Right lobe of liver (tissue), 6 donors: ENCODE measurements at regions not wholly inside any gene's neighbourhood (a gene's known extent, or its start where the extent isn't known, plus 50 kb on each side); places are given as distances from the start of the nearest gene placed in this dataset.

Experiments
- ATAC-seq, 4 donors: fragments of 200-7000 bp; cut with Tn5 transposase; one replicate each; pipeline ENCODE4 v1.9.1; 2020; ENCODE audit warnings: mild to moderate bottlenecking in 4 of 4, moderate library complexity in 4 of 4
- DNase-seq, 3 donors: peaks; one replicate each; pipeline ENCODE4 v3.0.0-alpha.2; 2020
- H3K27ac ChIP-seq, 3 donors: fragments of 200-600 bp; one replicate each; pipeline ENCODE4 v1.8.0; 2022
- H3K27me3 ChIP-seq, 2 donors: fragments of 200-600 bp; one replicate each; pipeline ENCODE4 v1.8.0; 2022
- H3K36me3 ChIP-seq, 4 donors: fragments of 200-600 bp; sonication (generic) in 1 of 4; one replicate each; pipeline versions ENCODE4 v1.5.1 to v1.8.0; 2017 to 2022; ENCODE audit warnings: control low read depth in 1 of 4
- H3K4me1 ChIP-seq, 4 donors: fragments of 200-600 bp; sonication (generic) in 1 of 4; one replicate each; pipeline versions ENCODE4 v1.5.1 to v1.8.0; 2017 to 2022; ENCODE audit warnings: control low read depth in 1 of 4
- H3K4me3 ChIP-seq, 3 donors: fragments of 200-600 bp; one replicate each; pipeline ENCODE4 v1.8.0; 2022
- H3K9me3 ChIP-seq, 4 donors: fragments of 200-600 bp; sonication (generic) in 1 of 4; one replicate each; pipeline versions ENCODE4 v1.5.1 to v1.8.0; 2017 to 2022; ENCODE audit warnings: control low read depth in 1 of 4
- POLR2A ChIP-seq: fragments of 450-650 bp; IDR thresholded peaks from one replicate; pipeline ENCODE4 v1.6.1; 2017; ENCODE audit warnings: antibody characterized with exemption, mild to moderate bottlenecking
- WGBS: methylation state at CpG from one replicate; pipeline ENCODE4 v1.1.6; 2018; ENCODE audit warnings: low coverage, low lambda C conversion rate; ENCODE audit not compliant: insufficient coverage; ENCODE audit errors: missing lambda C conversion rate; 5-methylcytosine and 5-hydroxymethylcytosine counted together
- intact Hi-C, 2 donors: fragments of 100-400 bp; cut with DNase I; formaldehyde crosslinking; loops; one replicate each; pipeline versions ENCODE4 v1.11.2 to v1.14.1; 2022
- TF ChIP-seq, protein P1 (sequence below), 4 donors: fragments of 200-600 bp in 3 of 4; fragments of 450-650 bp in 1 of 4; IDR thresholded peaks; one replicate each; pipeline versions ENCODE4 v1.5.1 to v1.8.0; 2016 to 2022; ENCODE audit warnings: antibody characterized with exemption in 4 of 4, mild to moderate bottlenecking in 2 of 4
- donor health status: DM: no; HTN: yes; CAD: no.
- donor health status: DM: no; HTN: no; CAD: no.
- donor health status: DM: no; HTN: no; CAD: no.
- donor health status: DM: no; HTN: yes; CAD: no.
- donor health status: DM: no; HTN: yes; CAD: no.

DNA sequence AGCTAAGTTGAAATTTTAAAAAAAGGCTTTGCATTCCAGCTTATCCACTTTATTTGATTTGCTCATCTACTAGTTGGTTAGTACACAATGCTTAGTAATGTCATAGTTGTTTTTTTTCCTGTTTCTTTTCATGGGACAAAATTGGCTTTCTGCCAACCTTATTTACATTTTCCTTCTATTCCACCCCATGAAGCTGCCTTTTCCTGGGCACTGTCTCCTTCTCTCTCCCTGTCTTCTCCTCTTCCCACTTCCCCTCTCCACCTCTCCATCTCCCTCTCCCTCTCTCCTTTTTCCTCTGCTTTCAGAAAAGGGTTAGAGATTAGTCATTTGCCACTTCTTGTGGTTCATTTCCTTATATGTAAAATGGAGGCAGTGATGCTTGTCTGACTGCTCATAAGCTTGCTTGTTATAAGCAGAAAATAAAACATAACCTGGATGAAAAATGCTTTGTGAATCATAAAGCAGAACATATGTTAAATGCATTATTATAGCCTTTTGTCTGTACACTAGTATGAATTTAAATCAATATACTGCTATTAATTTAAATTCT is 181.9 kb downstream of the CEP135 start:
- no peaks in the 10 kb centered on the region for H3K4me1 ChIP-seq
- H3K36me3 ChIP-seq = no peaks in the 10 kb centered on the region
- H3K4me3 ChIP-seq = no peak overlapping the region
- ATAC-seq (no peak), DNase-seq (no peak)
- intact Hi-C loops = no loop called here
- H3K9me3 ChIP-seq = no peaks in the 10 kb centered on the region
- no peak for TF ChIP-seq POLR2A
- TF ChIP-seq, protein P1, sequence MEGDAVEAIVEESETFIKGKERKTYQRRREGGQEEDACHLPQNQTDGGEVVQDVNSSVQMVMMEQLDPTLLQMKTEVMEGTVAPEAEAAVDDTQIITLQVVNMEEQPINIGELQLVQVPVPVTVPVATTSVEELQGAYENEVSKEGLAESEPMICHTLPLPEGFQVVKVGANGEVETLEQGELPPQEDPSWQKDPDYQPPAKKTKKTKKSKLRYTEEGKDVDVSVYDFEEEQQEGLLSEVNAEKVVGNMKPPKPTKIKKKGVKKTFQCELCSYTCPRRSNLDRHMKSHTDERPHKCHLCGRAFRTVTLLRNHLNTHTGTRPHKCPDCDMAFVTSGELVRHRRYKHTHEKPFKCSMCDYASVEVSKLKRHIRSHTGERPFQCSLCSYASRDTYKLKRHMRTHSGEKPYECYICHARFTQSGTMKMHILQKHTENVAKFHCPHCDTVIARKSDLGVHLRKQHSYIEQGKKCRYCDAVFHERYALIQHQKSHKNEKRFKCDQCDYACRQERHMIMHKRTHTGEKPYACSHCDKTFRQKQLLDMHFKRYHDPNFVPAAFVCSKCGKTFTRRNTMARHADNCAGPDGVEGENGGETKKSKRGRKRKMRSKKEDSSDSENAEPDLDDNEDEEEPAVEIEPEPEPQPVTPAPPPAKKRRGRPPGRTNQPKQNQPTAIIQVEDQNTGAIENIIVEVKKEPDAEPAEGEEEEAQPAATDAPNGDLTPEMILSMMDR (IDR thresholded peaks at IDR 0.05) = no peak
- no peak overlapping the region for H3K27ac ChIP-seq
- no peaks in the 10 kb centered on the region for H3K27me3 ChIP-seq

- no peaks in the 10 kb centered on the region for H3K4me1 ChIP-seq
- no peak overlapping the region for H3K4me3 ChIP-seq
- TF ChIP-seq, protein P1 (IDR thresholded peaks at IDR 0.05) = peak; percentile 31 to 45 (median 44)
- TF ChIP-seq POLR2A = no peak
- intact Hi-C loops = no loop called here
- H3K36me3 ChIP-seq = no peaks in the 10 kb centered on the region
- no peak overlapping the region for H3K27ac ChIP-seq
- WGBS = 32% methylated on average over 7 of the region's 7 CpGs
- no peaks in the 10 kb centered on the region for H3K9me3 ChIP-seq
- no peaks in the 10 kb centered on the region for H3K27me3 ChIP-seq
- peak; percentile 60 to 97 (median 66) for ATAC-seq
- DNase-seq = peak in 1 of 3 donors; percentile 58
Measured at GRCh38 chr4:56129431-56129861, 180.7 kb downstream of the CEP135 start.

- H3K4me1 ChIP-seq = no peaks in the 10 kb centered on the region
- ATAC-seq (no peak), DNase-seq (no peak)
- TF ChIP-seq POLR2A = no peak
- TF ChIP-seq, protein P1 (IDR thresholded peaks at IDR 0.05) = no peak
- intact Hi-C loops = no loop called here
- no peak overlapping the region for H3K4me3 ChIP-seq
- WGBS = 31% methylated on average over 2 of the region's 2 CpGs
- H3K9me3 ChIP-seq = no peaks in the 10 kb centered on the region
- no peaks in the 10 kb centered on the region for H3K27me3 ChIP-seq
- no peaks in the 10 kb centered on the region for H3K36me3 ChIP-seq
- no peak overlapping the region for H3K27ac ChIP-seq
Measured at GRCh38 chr4:56128213-56128612, 179.5 kb downstream of the CEP135 start.

DNA sequence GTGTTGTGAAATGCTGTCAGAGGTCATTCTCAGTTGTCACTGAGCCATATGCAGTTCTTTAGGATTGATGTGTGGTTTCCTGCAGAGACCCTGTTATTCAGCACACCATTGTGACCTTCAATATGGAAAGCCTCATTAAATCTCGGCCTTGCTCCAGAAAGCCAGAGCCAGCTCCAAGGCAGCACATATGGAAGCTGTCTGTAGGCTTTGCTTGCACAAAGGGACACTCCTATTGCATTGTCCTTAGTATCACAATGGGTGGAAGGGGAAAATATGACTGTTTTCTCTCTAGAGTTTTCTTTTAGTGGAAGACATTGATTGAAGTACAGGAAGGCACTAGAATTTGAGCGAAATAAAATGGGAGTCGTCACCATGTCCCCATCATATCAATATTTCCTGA is 179.0 kb downstream of the CEP135 start:
- intact Hi-C loops = no loop called here
- Histone ChIP-seq H3K4me3 (no peak overlapping the region), H3K9me3 (no peaks in the 10 kb centered on the region), H3K36me3 (no peaks in the 10 kb centered on the region), H3K4me1 (no peaks in the 10 kb centered on the region), H3K27me3 (no peaks in the 10 kb centered on the region), H3K27ac (no peak overlapping the region)
- WGBS = 49% methylated on average over 3 of the region's 3 CpGs
- ATAC-seq = no peak
- TF ChIP-seq, protein P1 (IDR thresholded peaks at IDR 0.05) = no peak
- no peak for TF ChIP-seq POLR2A
- DNase-seq = no peak

DNA sequence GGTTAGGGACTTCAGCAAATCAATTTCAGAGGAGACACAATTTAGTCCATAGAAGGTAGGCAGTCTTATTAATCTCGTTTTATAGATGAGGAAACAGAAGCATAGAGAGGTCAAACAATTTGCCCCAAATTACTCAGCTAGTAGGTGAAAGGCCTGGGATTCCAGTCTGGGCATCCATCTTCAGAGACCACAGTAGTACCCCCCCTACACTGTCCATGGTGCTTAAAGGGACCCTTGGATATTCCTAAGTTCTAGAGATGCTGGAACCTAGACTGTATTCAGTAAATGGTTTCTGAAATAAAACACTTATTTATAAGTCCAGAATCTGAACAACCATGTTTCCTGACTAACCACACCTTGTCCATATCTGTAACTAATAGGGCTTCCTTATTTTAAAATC is 174.8 kb downstream of the CEP135 start:
- H3K4me1 ChIP-seq = no peaks in the 10 kb centered on the region
- intact Hi-C loops = no loop called here
- ATAC-seq (no peak), DNase-seq (no peak)
- 56% methylated on average over 1 of the region's 1 CpG for WGBS
- H3K27ac ChIP-seq = no peak overlapping the region
- H3K9me3 ChIP-seq = no peaks in the 10 kb centered on the region
- H3K4me3 ChIP-seq = no peak overlapping the region
- TF ChIP-seq, protein P1 (IDR thresholded peaks at IDR 0.05) = no peak
- TF ChIP-seq POLR2A = no peak
- H3K27me3 ChIP-seq = no peaks in the 10 kb centered on the region
- no peaks in the 10 kb centered on the region for H3K36me3 ChIP-seq
